A549 (cell line): ENCODE measurements at regions not wholly inside any gene's neighbourhood (a gene's known extent, or its start where the extent isn't known, plus 50 kb on each side); places are given as distances from the start of the nearest gene placed in this dataset.

ENCODE experiments used
- CEBPB ChIP-seq, 2 experiments: fragments of >200 bp in 1 of 2; sonication (Bioruptor Twin) in 1 of 2; formaldehyde crosslinking in 1 of 2; IDR thresholded peaks; 2 replicates each; pipeline ENCODE4 v1.6.1; 2012 to 2016
- JUNB ChIP-seq: fragments of >200 bp; sonication (Bioruptor Twin); formaldehyde crosslinking; IDR thresholded peaks from 2 replicates; pipeline ENCODE4 v1.6.1; 2016
- NFE2L2 ChIP-seq: fragments of 150-350 bp; conservative IDR thresholded peaks from 2 replicates; pipeline ENCODE4 v1.6.1; 2014; ENCODE audit warnings: low read length
- POLR2A ChIP-seq: IDR thresholded peaks from 2 replicates; pipeline ENCODE4 v1.6.1; 2012; ENCODE audit warnings: mild to moderate bottlenecking, low read length
- RARB ChIP-seq: fragments of 250-450 bp; sonication (Bioruptor Pico); IDR thresholded peaks from 2 replicates; pipeline ENCODE4 v1.8.0; 2021; ENCODE audit warnings: mild to moderate bottlenecking, moderate library complexity
- ZFP36 ChIP-seq: fragments of 450-650 bp; IDR thresholded peaks from 2 replicates; pipeline ENCODE4 v1.6.1; 2014; ENCODE audit warnings: borderline replicate concordance; ENCODE audit not compliant: partially characterized antibody
- TF ChIP-seq, protein P1 (sequence below): fragments of >200 bp; sonication (Bioruptor Twin); formaldehyde crosslinking; IDR thresholded peaks from 3 replicates; pipeline ENCODE4 v1.5.1; 2016

DNA sequence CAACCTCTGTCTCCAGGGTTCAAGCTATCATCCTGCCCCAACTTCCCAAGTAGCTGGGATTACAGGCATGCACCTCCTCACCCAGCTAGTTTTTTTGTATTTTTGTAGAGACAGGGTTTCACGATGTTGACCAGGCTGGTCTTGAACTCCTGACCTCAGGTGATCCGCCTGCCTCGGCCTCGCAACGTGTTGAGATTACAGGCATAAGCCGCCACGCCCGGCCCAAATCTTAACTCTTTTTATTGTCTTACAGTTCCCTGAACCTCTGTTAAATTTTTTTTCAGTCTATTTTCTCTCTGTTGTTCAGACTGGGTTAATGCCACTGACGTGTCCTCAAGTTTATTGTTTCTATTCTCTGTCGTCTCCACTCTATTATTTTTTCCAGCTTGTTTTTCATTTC, 115.8 kb upstream of the UBE3A start:
- TF ChIP-seq, protein P1, sequence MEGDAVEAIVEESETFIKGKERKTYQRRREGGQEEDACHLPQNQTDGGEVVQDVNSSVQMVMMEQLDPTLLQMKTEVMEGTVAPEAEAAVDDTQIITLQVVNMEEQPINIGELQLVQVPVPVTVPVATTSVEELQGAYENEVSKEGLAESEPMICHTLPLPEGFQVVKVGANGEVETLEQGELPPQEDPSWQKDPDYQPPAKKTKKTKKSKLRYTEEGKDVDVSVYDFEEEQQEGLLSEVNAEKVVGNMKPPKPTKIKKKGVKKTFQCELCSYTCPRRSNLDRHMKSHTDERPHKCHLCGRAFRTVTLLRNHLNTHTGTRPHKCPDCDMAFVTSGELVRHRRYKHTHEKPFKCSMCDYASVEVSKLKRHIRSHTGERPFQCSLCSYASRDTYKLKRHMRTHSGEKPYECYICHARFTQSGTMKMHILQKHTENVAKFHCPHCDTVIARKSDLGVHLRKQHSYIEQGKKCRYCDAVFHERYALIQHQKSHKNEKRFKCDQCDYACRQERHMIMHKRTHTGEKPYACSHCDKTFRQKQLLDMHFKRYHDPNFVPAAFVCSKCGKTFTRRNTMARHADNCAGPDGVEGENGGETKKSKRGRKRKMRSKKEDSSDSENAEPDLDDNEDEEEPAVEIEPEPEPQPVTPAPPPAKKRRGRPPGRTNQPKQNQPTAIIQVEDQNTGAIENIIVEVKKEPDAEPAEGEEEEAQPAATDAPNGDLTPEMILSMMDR, result no peak
- no peak for TF ChIP-seq POLR2A
- TF ChIP-seq CEBPB (IDR thresholded peaks at IDR 0.05), result no peak
- TF ChIP-seq RARB, result no peak
- no peak for TF ChIP-seq ZFP36
- TF ChIP-seq JUNB, result no peak
- no peak for TF ChIP-seq NFE2L2
